Psoas muscle (tissue), 7 donors: ENCODE measurements at regions not wholly inside any gene's neighbourhood (a gene's known extent, or its start where the extent isn't known, plus 50 kb on each side); places are given as distances from the start of the nearest gene placed in this dataset.

Experiments used
- ATAC-seq, 4 donors: fragments of 200-7000 bp; cut with Tn5 transposase; one replicate each; pipeline ENCODE4 v1.9.1; 2020; ENCODE audit warnings: moderate library complexity in 3 of 4, mild to moderate bottlenecking in 2 of 4
- DNase-seq, 2 donors: peaks; one replicate each; pipeline ENCODE4 v3.0.0-alpha.2; 2020
- H3K27ac ChIP-seq: fragments of 200-600 bp; one replicate; pipeline ENCODE4 v1.8.0; 2022
- H3K27me3 ChIP-seq, 3 donors: fragments of 200-600 bp in 1 of 3; one replicate each; pipeline versions ENCODE4 v1.6.1 to v1.8.0; 2013 to 2022; ENCODE audit warnings: low read length in 2 of 3, mild to moderate bottlenecking in 2 of 3, moderate library complexity in 1 of 3; ENCODE audit not compliant: insufficient read depth in 3 of 3
- H3K36me3 ChIP-seq, 2 donors: fragments of 200-600 bp in 1 of 2; one replicate each; pipeline versions ENCODE4 v1.6.1 to v1.8.0; 2013 to 2022; ENCODE audit warnings: low read depth in 1 of 2, mild to moderate bottlenecking in 1 of 2, moderate library complexity in 1 of 2; ENCODE audit not compliant: insufficient read depth in 1 of 2
- H3K4me1 ChIP-seq: fragments of 200-600 bp; one replicate; pipeline ENCODE4 v1.8.0; 2022
- H3K4me3 ChIP-seq: fragments of 200-600 bp; one replicate; pipeline ENCODE4 v1.8.0; 2022; ENCODE audit warnings: mild to moderate bottlenecking
- H3K9me3 ChIP-seq: fragments of 200-600 bp; one replicate; pipeline ENCODE4 v1.8.0; 2022
- CTCF ChIP-seq: fragments of 200-600 bp; IDR thresholded peaks from one replicate; pipeline ENCODE4 v1.8.0; 2022; ENCODE audit warnings: antibody characterized with exemption
- WGBS, 3 donors: extraction: QIAGEN DNeasy Blood & Tissue Kit; methylation state at CpG; one replicate each; pipeline versions ENCODE4 v1.1.6 to v1.1.7; 2013; 5-methylcytosine and 5-hydroxymethylcytosine counted together
- intact Hi-C, 2 donors: fragments of 100-400 bp; cut with DNase I; formaldehyde crosslinking; loops; one replicate each; pipeline versions ENCODE4 v1.11.0 to v1.14.2; 2022
- donor health status: healthy with polysubstance abuse.
- donor health status: DM: no; HTN: no; CAD: no; lungs with moderate emphysema.
- donor health status: Bipolar disorder and iron deficiency.
- donor health status: healthy.
- donor health status: DM: yes; HTN: yes; CAD: no.
- donor health status: DM: no; HTN: no; CAD: no.
- donor health status: DM: yes; HTN: yes; CAD: no.

DNA sequence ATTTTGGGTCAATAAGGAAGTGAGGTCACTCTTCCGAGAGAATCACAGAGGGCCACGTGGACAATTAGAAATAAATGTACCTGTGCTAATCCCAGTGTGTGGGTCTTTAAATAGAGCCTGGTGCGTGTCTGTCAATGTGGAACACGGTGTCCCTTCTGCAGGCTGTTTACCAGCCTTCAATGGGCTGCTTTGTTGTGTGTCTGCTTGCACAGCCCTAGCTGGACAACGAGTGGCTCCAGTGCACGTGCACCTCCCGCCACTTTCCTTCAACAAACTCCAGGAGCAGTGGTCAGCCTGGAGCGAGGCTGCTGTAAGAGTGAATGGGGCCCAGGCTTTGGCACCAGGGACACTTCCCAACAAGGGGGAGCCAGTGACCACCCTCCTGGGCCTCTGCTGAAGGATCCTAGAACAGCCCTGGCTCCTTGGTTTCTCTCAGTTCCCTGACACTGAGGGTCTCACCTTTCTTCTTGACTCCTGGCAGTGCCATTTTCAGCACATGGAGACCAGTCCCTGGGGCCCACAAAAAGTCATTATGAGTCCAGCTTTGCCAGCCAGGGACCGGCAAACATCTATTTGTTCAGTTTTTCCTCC is 76.1 kb downstream of the ISG20 start:
- ATAC-seq (peak; percentile 37 to 96 (median 90)), DNase-seq (no peak)
- 32 to 37% (median 33%) methylated on average over 9 of the region's 9 CpGs for WGBS, 3 donors
- no peak for TF ChIP-seq CTCF
- Histone ChIP-seq H3K27me3 (peaks cover 0 to 18% (median 0%) of the 10 kb centered on the region in 3 donors), H3K9me3 (no peaks in the 10 kb centered on the region), H3K27ac (no peak overlapping the region), H3K4me3 (no peak overlapping the region), H3K4me1 (peaks cover 4% of the 10 kb centered on the region), H3K36me3 (no peaks in the 10 kb centered on the region)
- intact Hi-C loops = no loop called here

DNA sequence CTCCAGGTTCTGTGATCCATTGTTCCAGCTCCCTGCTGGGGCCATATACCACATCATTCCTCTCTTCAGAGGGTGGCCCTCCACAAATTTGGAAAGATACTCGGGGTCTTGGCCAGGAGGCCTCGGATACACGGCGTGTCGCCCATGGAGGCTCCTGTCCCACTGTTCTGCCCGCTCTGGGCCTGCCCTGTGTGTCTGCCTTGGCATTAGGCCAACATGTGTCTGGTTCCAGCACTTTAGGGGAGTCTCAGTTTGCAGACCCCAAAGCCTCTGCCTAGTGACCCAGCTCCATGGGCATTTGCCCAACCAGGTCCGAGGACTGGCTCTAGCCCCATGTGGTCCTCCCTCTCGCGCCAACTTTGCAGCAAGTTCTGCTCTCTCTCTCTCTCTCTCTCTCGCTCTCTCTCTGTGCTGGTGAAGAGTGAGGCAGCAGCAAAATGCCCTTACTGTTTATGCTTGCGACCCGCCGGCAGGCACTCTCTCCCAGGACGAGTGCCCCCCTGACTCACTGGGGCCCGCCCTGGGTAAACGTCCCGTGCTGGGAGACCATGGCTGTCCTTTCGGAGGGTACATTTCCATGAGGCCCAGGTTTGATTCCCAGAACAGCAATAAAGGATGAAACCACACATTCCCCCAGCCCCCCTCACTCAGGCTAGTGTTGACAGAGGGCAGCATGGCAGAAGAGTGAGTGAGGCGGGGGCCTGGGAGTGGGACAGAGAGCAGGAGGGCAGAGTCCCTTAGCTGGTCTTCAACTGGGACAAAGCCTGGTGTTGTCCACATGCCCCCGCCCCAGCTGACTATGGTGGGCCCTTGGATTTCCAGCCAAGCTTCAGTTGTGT is 77.9 kb downstream of the ISG20 start:
- intact Hi-C loops = no loop called here
- no peak overlapping the region for H3K27ac ChIP-seq
- 72 to 82% (median 77%) methylated on average over 20 of the region's 20 CpGs for WGBS, 3 donors
- peaks cover 0 to 6% (median 0%) of the 10 kb centered on the region in 3 donors for H3K27me3 ChIP-seq
- peaks cover 4% of the 10 kb centered on the region for H3K4me1 ChIP-seq
- H3K9me3 ChIP-seq = no peaks in the 10 kb centered on the region
- DNase-seq = no peak
- no peak for ATAC-seq
- TF ChIP-seq CTCF = no peak
- H3K36me3 ChIP-seq = no peaks in the 10 kb centered on the region
- H3K4me3 ChIP-seq = no peak overlapping the region

DNA sequence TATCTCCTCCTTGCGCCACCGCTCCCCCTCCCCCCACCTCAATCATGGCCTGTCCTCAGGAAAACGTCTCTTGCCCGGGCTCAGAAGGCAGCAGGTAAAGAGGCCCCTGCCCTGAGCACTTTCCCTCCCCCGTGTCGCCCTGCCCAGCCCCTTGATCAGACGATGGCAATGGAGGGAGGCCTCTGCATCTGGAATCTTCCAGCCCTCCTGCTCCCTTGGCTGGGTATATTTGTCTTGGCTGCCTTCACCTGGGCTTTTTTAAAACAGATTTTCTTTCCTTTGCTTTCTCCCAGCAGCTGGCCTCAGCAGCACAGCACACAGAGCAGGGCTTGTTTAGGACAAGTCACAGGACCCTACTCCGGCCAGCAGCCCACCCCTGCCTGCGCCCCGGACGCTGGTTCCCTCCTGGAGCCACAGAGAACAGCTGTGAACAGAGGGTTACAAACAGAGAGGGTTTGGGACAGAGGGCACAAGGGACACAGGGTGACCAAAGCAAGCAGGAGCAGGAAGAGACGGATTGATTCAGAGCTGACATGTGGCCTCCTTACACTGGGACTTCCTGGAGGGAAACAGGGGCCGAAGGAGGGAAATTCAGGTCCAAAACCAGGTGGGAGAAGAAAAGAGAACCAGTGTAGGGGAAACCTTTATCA is 78.7 kb downstream of the ISG20 start:
- peaks cover 0 to 4% (median 0%) of the 10 kb centered on the region in 3 donors for H3K27me3 ChIP-seq
- WGBS, 3 donors = 60 to 71% (median 62%) methylated on average over 11 to 13 of the region's 13 CpGs
- no peak for ATAC-seq

GRCh38 chr15:88718731-88719130 is 79.9 kb downstream of the ISG20 start:
- Histone ChIP-seq H3K27ac (no peak overlapping the region), H3K36me3 (no peaks in the 10 kb centered on the region), H3K4me1 (peaks cover 4% of the 10 kb centered on the region), H3K9me3 (no peaks in the 10 kb centered on the region), H3K4me3 (no peak overlapping the region), H3K27me3 (no peaks in the 10 kb centered on the region)
- no peak for TF ChIP-seq CTCF
- ATAC-seq (no peak), DNase-seq (no peak)
- intact Hi-C loops = no loop called here
- 54 to 69% (median 62%) methylated on average over 3 of the region's 3 CpGs for WGBS, 3 donors

More for the DNA sequence above, 78.7 kb downstream of the ISG20 start:
- H3K27ac ChIP-seq = no peak overlapping the region
- peaks cover 4% of the 10 kb centered on the region for H3K4me1 ChIP-seq
- H3K4me3 ChIP-seq = no peak overlapping the region
- H3K36me3 ChIP-seq = no peaks in the 10 kb centered on the region
- no peak for DNase-seq
- intact Hi-C loops = no loop called here
- no peaks in the 10 kb centered on the region for H3K9me3 ChIP-seq
- no peak for TF ChIP-seq CTCF
